ENCODE measurements at regions not wholly inside any gene's neighbourhood (a gene's known extent, or its start where the extent isn't known, plus 50 kb on each side); places are given as distances from the start of the nearest gene placed in this dataset.

- TF ChIP-seq TAF1 (IDR thresholded peaks at IDR 0.05; ENCODE audit: low read depth) = no peak
- no peak for TF ChIP-seq YY1 (IDR thresholded peaks at IDR 0.05; ENCODE audit: low read depth)
- no peak for TF ChIP-seq TCF12 (IDR thresholded peaks at IDR 0.05; ENCODE audit: low read depth)
- TF ChIP-seq REST (IDR thresholded peaks at IDR 0.05; ENCODE audit: low read depth) = no peak
- no peak for TF ChIP-seq EP300 (IDR thresholded peaks at IDR 0.05; ENCODE audit: borderline replicate concordance)
- no peak for TF ChIP-seq USF1 (IDR thresholded peaks at IDR 0.05)
- TF ChIP-seq NFIC (IDR thresholded peaks at IDR 0.05) = no peak
- TF ChIP-seq RAD21 (IDR thresholded peaks at IDR 0.05; ENCODE audit: low read depth) = no peak
- TF ChIP-seq TEAD4 (IDR thresholded peaks at IDR 0.05) = no peak
- TF ChIP-seq MAX (IDR thresholded peaks at IDR 0.05) = no peak
- no peak for TF ChIP-seq ZBTB7A (IDR thresholded peaks at IDR 0.05; ENCODE audit: low read depth)
- TF ChIP-seq CREB1 (IDR thresholded peaks at IDR 0.05; ENCODE audit: low read depth) = no peak
- TF ChIP-seq CEBPB (IDR thresholded peaks at IDR 0.05) = no peak
- no peak for TF ChIP-seq EGR1 (IDR thresholded peaks at IDR 0.05)
Measured at GRCh38 chr14:105919458-105920150, 393.2 kb downstream of the TMEM121 start.
